ENCODE measurements at regions not wholly inside any gene's neighbourhood (a gene's known extent, or its start where the extent isn't known, plus 50 kb on each side); places are given as distances from the start of the nearest gene placed in this dataset.

GRCh38 chr5:34507933-34508332 is 148.2 kb upstream of the RAI14 start:
- TF ChIP-seq CTCF (IDR thresholded peaks at IDR 0.05) = no peak
- no peak for TF ChIP-seq POLR2A (IDR thresholded peaks at IDR 0.05)

All from ovary (tissue), 3 donors.